ENCODE measurements at regions not wholly inside any gene's neighbourhood (a gene's known extent, or its start where the extent isn't known, plus 50 kb on each side); places are given as distances from the start of the nearest gene placed in this dataset.

- no peaks in the 10 kb centered on the region for H3K4me1 ChIP-seq (ENCODE audit: control insufficient read depth, insufficient read depth, low read length)
- no peaks in the 10 kb centered on the region for H3K27me3 ChIP-seq (ENCODE audit: control insufficient read depth, insufficient read depth, low read length)
- DNase-seq (ENCODE audit: low read depth, low spot score) (no peak), ATAC-seq (no peak)
- no peaks in the 10 kb centered on the region for H3K36me3 ChIP-seq (ENCODE audit: control insufficient read depth, insufficient read depth, low read length)
- H3K27ac ChIP-seq (ENCODE audit: low read length): no peak overlapping the region
- no peaks in the 10 kb centered on the region for H3K9me3 ChIP-seq (ENCODE audit: control insufficient read depth, insufficient read depth, low read depth, low read length)
- ChIA-PET CTCF (no interaction called here), POLR2A (no interaction called here)
- no peak for TF ChIP-seq SIN3A (IDR thresholded peaks at IDR 0.05; ENCODE audit: borderline replicate concordance, insufficient read depth, low read depth, low read length)
- TF ChIP-seq POLR2AphosphoS5 (IDR thresholded peaks at IDR 0.05; ENCODE audit: low read depth, low read length): no peak
- TF ChIP-seq TCF7L2 (IDR thresholded peaks at IDR 0.05; ENCODE audit: low read depth, low read length): no peak
- TF ChIP-seq, protein P1, sequence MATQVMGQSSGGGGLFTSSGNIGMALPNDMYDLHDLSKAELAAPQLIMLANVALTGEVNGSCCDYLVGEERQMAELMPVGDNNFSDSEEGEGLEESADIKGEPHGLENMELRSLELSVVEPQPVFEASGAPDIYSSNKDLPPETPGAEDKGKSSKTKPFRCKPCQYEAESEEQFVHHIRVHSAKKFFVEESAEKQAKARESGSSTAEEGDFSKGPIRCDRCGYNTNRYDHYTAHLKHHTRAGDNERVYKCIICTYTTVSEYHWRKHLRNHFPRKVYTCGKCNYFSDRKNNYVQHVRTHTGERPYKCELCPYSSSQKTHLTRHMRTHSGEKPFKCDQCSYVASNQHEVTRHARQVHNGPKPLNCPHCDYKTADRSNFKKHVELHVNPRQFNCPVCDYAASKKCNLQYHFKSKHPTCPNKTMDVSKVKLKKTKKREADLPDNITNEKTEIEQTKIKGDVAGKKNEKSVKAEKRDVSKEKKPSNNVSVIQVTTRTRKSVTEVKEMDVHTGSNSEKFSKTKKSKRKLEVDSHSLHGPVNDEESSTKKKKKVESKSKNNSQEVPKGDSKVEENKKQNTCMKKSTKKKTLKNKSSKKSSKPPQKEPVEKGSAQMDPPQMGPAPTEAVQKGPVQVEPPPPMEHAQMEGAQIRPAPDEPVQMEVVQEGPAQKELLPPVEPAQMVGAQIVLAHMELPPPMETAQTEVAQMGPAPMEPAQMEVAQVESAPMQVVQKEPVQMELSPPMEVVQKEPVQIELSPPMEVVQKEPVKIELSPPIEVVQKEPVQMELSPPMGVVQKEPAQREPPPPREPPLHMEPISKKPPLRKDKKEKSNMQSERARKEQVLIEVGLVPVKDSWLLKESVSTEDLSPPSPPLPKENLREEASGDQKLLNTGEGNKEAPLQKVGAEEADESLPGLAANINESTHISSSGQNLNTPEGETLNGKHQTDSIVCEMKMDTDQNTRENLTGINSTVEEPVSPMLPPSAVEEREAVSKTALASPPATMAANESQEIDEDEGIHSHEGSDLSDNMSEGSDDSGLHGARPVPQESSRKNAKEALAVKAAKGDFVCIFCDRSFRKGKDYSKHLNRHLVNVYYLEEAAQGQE (IDR thresholded peaks at IDR 0.05; ENCODE audit: insufficient read depth in 1 of 2, low read depth in 2 of 2, low read length in 1 of 2): no peak
- TF ChIP-seq CTCF (IDR thresholded peaks at IDR 0.05): no peak
- BruUV-seq (replicated peaks): no TSS peak
- in situ Hi-C loops (cut with HindIII; ENCODE audit: low pct_unique_long_range_greater_than_20kb, low sequenced_read_pairs): no loop called here
- H3K4me3 ChIP-seq (ENCODE audit: low read depth in 2 of 2, low read length in 2 of 2): no peak overlapping the region
- intact Hi-C loops (cut with micrococcal nuclease; ENCODE audit: unreplicated experiment): no loop called here
These were observed 372.8 kb upstream of the SLC30A5 start for GRCh38 chr5:68720884-68721610.

GRCh38 chr5:68722357-68722756 is 371.5 kb upstream of the SLC30A5 start:
- Histone ChIP-seq H3K4me3 (ENCODE audit: low read depth in 2 of 2, low read length in 2 of 2) (no peak overlapping the region), H3K9me3 (ENCODE audit: control insufficient read depth, insufficient read depth, low read depth, low read length) (no peaks in the 10 kb centered on the region), H3K27me3 (ENCODE audit: control insufficient read depth, insufficient read depth, low read length) (no peaks in the 10 kb centered on the region), H3K4me1 (ENCODE audit: control insufficient read depth, insufficient read depth, low read length) (no peaks in the 10 kb centered on the region), H3K36me3 (ENCODE audit: control insufficient read depth, insufficient read depth, low read length) (no peaks in the 10 kb centered on the region), H3K27ac (ENCODE audit: low read length) (no peak overlapping the region)
- CTCF ChIA-PET: no interaction called here
- in situ Hi-C loops (cut with HindIII; ENCODE audit: low pct_unique_long_range_greater_than_20kb, low sequenced_read_pairs): no loop called here
- intact Hi-C loops (cut with micrococcal nuclease; ENCODE audit: unreplicated experiment): no loop called here
- DNase-seq (ENCODE audit: low read depth, low spot score): no peak
- TF ChIP-seq POLR2AphosphoS5 (IDR thresholded peaks at IDR 0.05; ENCODE audit: low read depth, low read length): no peak
- POLR2A ChIA-PET: no interaction called here
- no TSS peak for BruUV-seq (replicated peaks)
- no peak for ATAC-seq

DNA sequence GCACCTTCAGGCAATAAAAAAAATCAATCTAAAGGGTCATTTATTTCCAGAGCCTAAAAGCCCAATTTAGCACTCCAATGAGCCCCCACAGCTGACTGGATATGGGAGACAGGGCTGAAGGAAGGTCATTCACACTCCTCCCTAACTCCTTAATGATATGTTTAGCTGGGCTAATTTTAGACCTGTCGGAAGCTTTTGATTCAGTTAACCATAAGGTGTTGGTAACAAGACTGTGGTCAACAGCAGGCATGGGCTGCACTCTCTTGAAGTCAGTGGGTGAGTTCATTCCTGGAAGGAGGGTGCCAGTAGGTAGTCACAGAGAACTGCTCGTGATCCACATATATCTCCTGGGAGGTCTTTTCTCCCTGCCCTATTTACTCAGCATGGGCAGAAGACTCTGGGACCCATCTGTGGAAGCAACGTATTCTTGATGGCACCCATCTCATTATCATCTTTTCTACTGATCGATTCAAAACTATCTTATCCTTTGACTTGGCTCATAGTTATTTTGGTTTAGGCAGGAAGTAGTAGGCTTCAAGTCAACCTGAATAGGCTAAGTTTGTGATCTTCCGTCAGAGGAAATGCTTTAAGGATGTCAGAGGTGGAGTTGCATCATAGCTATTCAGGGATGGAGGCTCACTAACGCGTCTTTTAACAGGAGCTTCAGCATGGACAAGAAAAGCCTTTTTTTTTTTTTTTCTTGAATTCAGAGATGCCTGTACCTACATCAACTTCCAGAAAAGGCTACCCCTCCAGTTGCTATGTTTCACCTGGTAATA is 367.7 kb upstream of the SLC30A5 start:
- no peak for ATAC-seq
- POLR2A ChIA-PET: no interaction called here
- CTCF ChIA-PET: no interaction called here
- H3K36me3 ChIP-seq (ENCODE audit: control insufficient read depth, insufficient read depth, low read length): no peaks in the 10 kb centered on the region
- DNase-seq (ENCODE audit: low read depth, low spot score): no peak
- H3K27me3 ChIP-seq (ENCODE audit: control insufficient read depth, insufficient read depth, low read length): no peaks in the 10 kb centered on the region
- H3K4me1 ChIP-seq (ENCODE audit: control insufficient read depth, insufficient read depth, low read length): no peaks in the 10 kb centered on the region
- in situ Hi-C loops (cut with HindIII; ENCODE audit: low pct_unique_long_range_greater_than_20kb, low sequenced_read_pairs): no loop called here
- intact Hi-C loops (cut with micrococcal nuclease; ENCODE audit: unreplicated experiment): no loop called here
- TF ChIP-seq, protein P1 (IDR thresholded peaks at IDR 0.05; ENCODE audit: insufficient read depth in 1 of 2, low read depth in 2 of 2, low read length in 1 of 2): no peak
- TF ChIP-seq POLR2AphosphoS5 (IDR thresholded peaks at IDR 0.05; ENCODE audit: low read depth, low read length) (no peak), CTCF (IDR thresholded peaks at IDR 0.05) (no peak), SIN3A (IDR thresholded peaks at IDR 0.05; ENCODE audit: borderline replicate concordance, insufficient read depth, low read depth, low read length) (no peak), TCF7L2 (IDR thresholded peaks at IDR 0.05; ENCODE audit: low read depth, low read length) (no peak)
- no peak overlapping the region for H3K4me3 ChIP-seq (ENCODE audit: low read depth in 2 of 2, low read length in 2 of 2)
- H3K9me3 ChIP-seq (ENCODE audit: control insufficient read depth, insufficient read depth, low read depth, low read length): no peaks in the 10 kb centered on the region
- H3K27ac ChIP-seq (ENCODE audit: low read length): no peak overlapping the region
- no TSS peak for BruUV-seq (replicated peaks)
